ENCODE measurements at regions not wholly inside any gene's neighbourhood (a gene's known extent, or its start where the extent isn't known, plus 50 kb on each side); places are given as distances from the start of the nearest gene placed in this dataset.
"Not testable (repeated sequence)": the region's sequence is repeated elsewhere in the genome, so short reads cannot be mapped to it uniquely, and the experiment has no call there.

DNA sequence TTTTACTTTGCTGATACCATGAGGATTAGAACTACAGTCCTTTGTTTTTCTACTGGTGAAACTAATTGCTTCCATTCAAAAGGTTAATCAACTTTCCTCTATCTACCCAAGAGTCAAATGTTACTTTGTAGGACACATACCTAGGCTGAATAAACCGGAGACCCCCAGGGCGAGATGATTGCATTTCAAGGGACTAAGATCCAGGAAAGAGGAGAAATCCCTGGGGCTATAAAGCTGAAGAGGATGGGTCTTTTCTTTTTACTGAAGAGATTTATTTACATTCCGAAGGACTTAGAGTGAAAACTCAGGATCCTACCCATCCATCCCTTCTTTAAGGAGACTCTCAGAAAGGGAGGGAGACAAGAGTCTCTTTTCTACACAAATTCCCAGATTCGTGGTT is 331.9 kb downstream of the CDH19 start:
- no peak for DNase-seq

DNA sequence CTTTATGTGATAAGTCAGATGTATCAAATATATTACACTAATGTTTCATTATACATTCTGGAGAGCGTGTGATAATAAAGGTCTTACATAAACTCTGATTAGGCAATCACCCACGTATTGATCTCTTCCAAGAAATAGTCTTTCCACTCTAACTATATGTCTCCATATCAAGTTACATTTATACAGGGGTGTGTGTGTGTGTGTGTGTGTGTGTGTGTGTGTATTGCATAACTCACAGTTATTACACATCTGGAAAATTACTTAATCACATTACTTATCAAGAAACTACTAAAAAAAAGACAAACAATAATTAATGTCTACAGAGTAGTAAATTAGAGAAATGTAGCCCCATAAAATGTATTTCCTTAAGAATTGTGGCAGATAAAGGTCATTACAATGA is 339.8 kb downstream of the CDH19 start:
- no peak for DNase-seq

DNA sequence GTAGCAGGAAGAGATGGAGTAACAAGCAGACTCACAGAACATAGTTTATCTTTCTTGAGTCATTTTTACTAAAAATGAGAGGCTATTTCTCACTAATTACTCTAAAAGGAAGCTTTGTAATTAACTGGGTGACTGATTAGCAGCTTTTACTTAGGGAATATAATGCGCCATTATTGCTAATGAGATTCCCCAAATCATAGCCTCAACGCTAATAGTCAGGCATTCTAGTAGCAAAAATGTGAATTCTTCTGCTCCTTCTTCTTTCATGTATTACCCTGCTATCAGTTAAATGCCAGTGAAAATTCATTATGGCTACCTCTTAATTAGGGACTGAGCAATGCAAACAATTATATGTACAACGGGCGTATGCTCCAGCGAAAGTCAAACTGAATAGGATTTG is 349.8 kb downstream of the CDH19 start:
- DNase-seq: no peak

DNA sequence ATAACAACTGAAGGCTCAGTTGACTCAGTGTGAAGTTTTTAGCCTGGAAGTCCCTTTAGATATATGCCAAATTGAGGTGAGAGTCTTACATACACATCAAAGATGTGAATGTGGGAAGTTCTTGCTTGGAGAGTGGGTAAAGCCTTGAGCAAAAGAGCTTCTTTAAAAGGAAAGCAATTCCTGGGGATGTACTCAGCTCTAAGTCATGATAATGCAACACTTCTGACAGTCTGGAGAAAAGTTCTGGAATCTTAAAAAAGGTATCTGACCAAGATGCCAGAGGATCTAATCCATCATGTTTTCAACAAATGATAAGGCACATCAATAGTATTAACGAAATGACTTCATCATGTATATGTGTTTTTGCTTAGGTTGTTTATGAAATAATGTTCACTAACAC is 351.2 kb downstream of the CDH19 start:
- DNase-seq: no peak

DNA sequence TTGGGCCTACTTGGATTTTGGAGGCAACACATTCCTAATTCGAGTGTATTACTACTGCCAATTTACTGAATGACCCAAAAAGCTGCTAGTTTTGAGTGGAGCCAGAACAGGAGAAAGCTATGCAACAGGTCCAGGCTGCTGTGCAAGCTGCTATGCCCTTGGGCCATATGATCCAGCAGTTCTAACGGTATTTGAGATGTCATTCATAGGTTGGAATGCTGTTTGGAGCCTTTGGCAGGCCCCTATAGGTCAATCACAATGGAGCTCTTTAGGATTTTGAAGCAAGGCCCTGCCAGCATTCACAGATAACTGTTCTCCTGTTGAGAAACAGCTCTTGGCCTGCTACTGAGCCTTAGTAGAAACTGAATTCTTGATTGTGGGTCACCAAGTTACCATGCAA is 368.7 kb downstream of the CDH19 start:
- DNase-seq: no peak

DNA sequence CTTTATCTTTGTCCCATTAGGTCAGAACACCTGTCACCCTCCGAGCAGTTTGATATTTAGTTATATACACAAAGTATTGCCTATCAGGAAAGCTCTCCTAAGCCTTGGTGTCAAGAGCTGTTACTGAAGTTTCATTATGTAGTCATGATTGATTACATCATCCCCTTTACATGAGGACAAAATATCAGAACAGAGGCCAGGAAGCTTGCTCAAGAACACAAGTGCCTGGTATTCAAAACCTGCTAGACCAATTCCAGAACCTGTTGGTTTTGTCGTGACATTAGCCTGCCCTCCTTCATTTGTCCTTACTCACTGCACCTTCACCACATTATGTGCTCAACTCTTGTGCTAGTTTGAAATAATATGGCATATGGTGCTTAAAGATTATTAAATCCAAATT is 377.1 kb downstream of the CDH19 start:
- no peak for DNase-seq

DNA sequence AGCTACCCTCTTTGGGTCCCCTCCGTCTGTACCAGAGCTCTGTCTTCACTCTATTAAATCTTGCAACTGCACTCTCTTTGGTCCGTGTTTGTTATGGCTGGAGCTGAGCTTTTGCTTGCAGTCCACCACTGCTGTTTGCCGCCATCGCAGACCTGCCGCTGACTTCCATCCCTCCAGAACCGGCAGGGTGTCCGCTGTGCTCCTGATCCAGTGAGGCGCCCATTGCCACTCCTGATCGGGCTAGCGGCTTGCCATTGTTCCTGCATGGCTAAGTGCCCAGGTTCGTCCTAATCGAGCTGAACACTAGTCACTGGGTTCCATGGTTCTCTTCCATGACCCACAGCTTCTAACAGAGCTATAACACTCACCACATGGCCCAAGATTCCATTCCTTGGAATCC is 380.6 kb downstream of the CDH19 start:
- DNase-seq: not testable (repeated sequence)

DNA sequence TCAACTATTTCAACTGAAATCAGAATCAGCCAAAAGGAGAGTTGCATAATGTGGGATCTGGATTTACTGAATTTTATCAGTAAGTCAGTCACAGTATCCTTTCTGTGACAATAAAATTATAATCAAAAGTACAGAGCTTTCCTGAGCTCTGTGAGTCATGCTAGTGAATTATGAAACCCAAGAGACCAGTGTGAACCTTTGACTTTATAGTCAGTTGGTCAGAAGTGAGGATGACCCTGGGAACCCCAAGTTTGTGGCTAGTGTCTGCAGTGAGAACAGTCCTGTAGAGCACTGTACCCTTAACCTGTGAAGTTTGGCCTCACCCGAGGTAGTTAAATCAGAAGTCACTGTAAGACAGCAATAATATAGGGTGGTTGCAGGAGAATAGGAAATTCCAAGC is 381.7 kb downstream of the CDH19 start:
- no peak for DNase-seq

DNA sequence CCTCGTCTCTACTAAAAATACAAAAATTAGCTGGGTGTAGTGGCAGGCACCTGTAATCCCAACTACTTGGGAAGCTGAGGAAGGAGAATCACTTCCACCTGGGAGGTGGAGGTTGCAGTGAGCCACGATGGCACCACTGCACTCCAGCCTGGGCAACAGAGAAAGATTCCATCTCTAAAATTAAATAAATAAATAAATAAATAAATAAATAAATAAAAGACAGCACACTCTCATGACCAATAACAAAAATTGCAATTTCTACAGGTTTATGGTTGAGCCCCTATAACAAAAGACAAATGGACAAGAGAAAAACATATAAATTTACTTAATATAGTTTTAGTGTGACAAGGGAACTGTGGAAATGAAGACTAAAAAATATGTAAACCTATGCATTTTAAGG is 384.1 kb downstream of the CDH19 start:
- no peak for DNase-seq

DNA sequence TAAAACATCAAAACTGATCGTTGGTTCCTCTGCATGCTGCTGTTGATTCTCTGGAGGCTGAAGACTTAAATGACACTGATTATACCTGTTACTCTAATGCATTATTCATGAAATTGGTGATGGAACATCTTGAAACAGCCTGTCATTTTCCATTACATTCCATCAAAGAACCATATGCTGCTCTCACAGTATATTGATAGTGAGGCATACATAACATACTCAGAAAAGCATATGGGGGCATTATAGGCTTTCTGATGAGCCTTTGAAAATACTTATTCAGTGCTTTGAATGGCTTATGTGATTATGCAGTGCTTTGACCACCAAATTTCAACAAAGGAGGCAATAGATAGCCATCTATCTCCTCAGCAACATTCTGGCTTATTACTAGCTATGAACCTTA is 392.1 kb downstream of the CDH19 start:
- no peak for DNase-seq

DNA sequence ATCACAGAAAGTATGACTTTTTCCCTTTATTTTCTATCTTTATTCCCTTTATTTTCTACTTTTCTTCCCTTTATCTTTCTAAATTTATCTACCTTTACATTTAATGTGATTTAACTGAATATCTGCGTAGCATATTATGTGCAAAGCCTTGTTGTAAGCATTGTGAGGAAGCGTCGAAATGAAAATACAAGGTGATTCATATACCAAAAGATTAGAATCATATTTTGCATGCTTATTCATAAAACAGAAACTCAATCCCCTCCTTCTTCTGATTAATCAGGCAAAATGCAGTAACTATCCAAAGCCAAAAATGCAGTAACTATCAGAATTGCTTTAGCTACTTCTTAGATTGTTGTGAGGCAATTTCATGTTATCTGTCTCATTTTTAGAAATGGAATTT is 393.0 kb downstream of the CDH19 start:
- DNase-seq: no peak

DNA sequence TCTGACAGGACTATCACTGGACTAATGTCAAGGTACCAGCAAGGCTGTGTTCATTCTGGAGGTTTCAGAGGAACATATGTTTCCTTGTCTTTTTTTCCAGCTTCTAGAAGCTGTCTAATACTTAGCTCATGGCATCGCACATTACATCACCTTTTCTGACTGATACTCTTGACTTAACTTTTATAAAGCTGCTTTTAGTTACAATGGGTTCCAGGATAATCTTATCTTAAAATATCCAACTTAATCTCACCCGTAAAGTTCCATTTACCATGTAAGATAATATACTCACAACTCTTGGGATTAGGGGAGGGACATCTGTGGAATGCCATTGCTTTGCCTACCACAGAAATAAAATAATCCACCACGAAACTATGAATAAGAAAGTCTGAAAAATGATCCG is 394.2 kb downstream of the CDH19 start:
- DNase-seq: no peak

DNA sequence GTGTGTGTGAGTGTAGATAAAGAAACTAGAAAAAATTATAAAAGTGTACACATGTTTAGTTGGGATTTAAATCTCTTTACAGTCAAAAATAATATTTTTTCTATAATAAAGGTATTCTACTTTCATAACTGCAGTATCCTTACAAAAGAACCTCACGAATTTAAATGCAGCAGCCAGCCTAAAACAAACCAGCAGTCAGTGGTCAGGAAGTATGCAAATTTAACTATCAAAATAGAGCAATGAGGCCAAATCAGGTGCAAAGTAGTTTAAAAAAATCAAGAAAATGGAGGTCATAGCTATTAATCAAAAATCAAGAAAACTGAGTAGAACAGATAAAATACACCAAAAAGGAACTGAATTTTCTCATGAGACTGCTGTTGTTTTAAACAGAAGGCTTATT is 407.1 kb downstream of the CDH19 start:
- no peak for DNase-seq

DNA sequence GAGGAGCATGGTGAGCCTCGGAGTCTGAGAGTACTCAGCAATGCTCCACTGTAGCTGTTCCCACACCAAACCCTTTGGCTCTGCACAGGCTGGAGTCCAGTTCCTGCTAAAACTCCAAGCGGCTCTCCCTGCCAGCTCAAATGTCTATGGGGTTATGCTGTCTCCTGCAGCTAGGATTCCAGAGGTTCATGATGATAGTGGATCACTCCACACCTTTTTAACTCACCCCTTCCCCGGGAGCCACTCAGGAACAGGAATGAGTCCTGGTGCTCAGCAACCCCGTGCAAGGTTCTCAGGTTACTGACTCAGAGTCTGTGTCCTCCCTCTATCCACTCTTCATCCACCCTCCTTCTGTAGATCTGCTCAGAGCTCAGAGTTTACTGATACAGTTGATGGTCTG is 410.0 kb downstream of the CDH19 start:
- DNase-seq: no peak

DNA sequence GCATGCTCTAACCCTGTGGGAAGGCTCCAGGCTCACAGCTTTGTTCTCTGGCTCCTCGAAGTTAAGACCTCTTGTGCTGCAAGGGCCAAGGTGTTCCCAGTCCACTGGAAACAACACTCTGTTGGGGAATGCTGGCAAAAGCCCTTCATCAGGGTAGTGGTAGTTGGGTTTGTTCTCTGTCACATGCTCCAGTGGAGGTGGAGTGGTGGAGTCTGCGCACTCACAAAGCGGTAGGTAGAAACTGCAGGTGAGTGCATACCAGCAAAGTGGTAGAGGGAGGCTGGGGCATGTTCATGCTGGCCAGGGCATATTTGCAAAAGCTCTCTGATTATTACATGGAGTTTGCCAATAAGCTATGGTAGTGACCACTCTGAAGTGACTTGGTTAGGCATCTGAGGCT is 410.5 kb downstream of the CDH19 start:
- DNase-seq: no peak

DNA sequence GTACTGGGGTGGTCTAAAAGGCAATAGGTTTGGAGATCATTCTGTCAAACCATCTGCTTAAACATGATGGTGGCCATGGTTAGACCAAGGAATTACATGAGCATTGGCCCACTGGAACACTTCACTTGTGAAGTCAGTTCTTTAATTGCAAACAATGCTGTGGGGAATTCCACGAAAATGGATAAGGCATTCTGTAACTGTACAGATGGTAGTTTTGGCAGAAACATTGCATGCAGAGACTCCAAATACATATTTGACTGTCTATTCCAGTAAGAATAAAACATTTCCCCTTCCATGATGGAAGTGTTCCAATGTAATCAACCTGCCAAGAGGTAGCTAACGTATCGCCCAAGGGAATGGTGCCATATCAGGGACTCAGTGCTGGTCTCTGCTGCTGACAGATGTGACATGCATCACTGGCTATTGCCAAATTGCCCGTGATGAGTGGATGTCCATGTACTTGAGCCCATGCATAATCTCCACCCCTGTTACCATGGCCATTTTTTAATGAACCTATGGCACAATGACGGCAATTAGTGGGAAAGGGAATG is 417.9 kb downstream of the CDH7 start:
- peak; percentile 6 to 45 for DNase-seq

DNA sequence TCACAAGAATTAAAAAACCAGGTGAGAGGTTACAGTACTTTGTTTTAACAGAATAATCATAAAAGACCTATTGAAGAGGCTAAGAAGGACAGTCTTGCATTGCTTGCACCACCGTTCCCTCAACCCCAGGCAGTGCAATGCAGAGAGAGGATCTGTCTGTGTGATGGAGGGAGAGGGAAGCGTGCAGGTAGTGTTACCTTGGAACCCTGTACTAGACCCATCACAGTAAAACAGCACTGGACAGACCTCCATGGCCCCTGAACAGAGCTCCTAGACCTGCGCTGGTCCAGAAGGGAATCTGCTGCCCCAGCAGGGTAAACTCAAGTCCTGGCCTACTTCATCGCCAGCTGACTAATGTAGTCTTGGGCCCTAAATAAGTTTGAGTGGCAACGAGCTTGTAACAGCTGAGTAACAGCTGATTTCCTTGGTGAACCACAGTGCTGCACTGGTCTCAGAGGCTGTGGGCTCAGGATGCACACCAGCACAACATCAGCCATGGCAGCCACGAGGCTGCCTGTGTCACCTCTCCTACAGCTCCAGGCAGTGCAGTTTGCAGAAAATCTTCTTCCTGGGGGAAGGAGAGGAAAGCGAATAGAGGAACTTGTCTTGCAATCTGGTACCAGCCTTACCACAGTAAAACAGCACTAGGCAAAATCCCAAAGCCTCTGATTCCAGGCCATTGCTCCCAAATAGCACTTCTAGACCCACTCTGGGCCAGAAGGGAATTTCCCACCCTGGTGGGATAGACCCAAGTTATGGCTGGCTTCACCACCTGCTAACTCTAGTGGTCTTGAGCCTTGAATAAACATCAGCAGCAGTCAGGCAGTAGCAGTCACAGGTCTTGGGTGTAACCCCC is 417.2 kb downstream of the CDH7 start:
- no peak for DNase-seq

DNA sequence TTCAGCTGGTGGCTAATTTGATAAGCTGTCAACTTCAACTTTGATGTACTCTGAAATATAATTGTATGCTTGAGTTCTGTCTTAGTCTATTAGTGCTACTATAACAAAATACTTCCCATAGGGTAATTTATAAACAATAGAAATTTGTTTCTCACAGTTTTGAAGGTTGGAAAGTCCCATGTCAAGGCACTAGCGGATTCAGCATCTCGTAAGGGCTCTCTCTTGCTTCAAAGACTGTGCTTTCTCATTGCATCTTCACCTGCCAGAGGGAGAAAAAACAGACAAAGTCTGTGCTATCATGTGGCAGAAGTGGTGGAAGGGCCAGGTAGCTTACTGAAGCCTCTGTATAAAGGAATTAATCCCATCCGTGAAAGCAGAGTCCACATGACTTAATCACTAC is 409.2 kb downstream of the CDH7 start:
- no peak for DNase-seq

DNA sequence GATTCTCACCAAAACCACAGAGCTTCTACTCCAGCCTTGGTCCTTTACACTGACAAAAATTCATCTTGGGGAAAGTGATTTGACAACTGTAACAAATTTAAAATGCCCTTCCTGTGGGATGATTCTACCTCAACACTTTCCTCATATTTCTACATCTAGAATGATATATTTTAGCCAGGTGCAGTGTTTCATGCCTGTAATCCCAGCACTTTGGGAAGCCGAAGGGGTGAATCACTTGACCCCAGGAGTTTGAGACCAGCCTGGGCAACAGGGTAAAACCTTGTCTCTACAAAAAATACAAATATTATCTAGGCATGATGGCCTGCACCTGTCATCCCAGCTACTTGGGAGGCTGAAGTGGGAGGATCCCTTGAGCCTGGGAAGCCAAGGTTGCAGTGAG is 408.6 kb downstream of the CDH7 start:
- no peak for DNase-seq

DNA sequence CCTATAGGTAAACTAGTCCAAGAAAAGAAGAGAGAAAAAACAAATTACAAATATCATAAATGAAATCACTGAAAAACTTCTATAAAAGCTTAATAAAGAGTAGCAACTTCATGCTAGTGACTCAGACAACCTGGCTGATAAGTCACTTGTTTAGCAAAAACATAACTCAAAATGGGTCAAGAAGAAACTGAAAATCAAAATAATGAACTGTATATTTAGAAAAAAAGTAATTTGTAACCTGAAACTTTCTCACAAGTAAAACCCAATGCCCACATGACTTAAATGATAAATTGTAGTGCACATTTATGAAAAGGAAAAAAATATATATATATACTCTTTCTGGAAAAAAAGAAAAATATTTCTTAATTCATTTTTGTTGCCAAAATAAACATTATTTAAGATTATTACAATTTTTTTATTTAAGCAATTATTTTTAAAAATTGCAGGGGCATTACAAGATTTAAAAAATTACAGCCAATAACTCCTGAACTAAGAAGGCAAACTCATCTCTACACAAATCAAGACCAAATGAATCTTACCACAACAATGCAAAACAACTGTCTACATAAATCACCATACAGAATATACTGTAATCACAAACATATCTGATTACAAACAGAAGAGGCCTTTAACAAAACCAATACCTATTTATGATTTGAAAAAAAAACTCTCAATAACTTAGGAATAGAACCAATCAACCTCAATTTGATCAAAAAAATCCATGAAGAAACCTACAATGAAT is 406.3 kb downstream of the CDH7 start:
- DNase-seq: no peak

DNA sequence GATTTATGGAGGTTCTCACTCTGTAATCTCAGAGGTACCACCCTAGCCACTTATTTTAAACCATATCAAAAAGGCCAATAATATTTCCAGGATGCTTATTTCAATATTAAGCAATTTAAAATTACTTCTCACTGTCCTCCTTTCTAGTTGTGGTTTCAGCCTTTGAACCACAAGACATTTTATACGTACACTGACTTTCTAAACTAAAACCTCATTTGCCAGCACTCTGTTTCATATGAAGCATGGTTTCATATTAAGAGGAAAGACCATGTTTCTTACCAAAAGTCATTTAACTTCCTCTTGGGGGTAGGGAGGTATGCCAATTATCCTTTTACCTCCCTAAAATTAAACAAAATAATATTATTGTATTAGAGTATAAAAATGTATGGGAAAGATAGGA is 399.8 kb downstream of the CDH7 start:
- no peak for DNase-seq

DNA sequence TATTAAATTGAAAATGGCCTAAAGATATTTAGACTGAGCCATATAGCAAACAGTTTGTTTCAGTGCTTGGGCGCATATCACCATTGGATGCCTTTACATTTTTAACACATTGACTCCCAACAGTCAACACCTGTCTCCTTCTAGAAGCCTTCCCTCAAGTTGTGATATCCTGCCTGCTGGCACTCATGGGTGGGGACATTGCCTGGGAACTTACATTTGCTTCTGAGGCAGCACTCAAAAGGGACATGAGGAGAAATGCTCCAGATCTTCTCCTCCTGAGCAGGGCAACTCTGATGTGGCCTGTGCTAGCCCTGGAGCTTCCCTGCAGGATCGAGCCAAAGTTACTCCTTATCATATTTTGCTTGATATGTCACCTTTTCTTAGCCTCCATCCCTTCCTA is 392.2 kb downstream of the CDH7 start:
- DNase-seq: no peak

DNA sequence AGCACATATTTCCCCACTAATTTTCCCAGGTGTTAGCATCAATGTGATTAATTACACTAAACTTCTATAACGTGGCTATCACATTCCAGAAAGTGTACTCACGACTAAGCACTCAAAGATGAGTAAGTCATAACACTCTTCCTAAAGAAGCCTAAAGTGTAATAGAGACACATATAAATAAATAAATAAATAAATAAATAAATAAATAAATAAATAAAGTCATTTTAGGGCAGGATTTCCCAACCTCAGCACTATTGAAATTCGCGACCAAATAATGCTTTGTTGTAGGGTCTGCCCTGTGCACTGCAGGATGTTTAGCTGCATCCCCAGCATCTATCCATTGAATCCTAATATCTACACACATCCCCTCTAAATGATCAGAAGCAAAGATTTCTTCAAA is 390.9 kb downstream of the CDH7 start:
- no peak for DNase-seq

DNA sequence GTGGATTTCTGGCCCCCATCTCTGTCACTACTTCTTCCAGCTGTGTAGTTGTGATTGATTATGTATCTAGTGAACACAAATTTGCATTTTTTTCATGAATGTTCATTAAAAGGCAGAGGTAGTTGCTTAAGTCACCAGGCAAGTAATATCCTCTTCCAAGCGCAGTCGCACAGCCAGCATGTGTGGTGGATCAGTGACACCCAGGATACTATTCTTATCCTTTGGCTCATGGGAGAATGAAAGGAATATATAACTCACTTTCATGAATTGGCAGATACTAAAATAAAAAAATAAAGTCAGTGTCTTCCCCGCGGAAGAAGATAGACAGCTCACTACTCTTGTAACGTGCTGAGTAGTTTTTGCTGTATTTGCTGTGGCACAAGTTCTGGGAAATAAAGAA is 387.8 kb downstream of the CDH7 start:
- no peak for DNase-seq

Data from cerebellar nuclear complex (tissue), 1 donor.